GM21717 (cell line): ENCODE measurements at regions not wholly inside any gene's neighbourhood (a gene's known extent, or its start where the extent isn't known, plus 50 kb on each side); places are given as distances from the start of the nearest gene placed in this dataset.
"Not testable (repeated sequence)": the region's sequence is repeated elsewhere in the genome, so short reads cannot be mapped to it uniquely, and the experiment has no call there.

Experiments
- ATAC-seq: cut with Tn5 transposase; IDR thresholded peaks from one replicate; pipeline ENCODE4 v1.9.1; 2021; ENCODE audit warnings: mild to moderate bottlenecking, moderate library complexity; ENCODE audit not compliant: unreplicated experiment

GRCh38 chr12:19763488-19763887 is 324.2 kb downstream of the AEBP2 start:
- no peak for ATAC-seq

DNA sequence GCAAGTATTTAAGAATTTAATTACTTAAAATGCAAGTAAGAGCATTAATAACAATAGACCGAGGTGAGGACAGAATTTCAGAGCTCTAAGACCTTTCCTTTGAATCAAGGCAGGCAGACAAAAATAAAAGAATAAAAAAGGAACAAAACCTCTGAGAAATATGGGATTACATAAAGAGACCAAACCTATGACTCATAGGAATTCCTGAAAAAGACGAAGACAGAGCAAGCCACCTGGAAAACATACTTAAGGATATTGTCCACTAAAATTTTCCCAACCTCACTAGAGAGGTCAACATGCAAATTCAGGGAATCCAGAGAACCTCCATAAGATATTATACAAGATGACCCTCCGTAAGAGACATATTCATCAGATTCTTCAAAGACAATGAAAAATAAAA is 325.1 kb downstream of the AEBP2 start:
- ATAC-seq, result no peak

- no peak for ATAC-seq
These were observed 332.6 kb downstream of the AEBP2 start for GRCh38 chr12:19771858-19772257.

DNA sequence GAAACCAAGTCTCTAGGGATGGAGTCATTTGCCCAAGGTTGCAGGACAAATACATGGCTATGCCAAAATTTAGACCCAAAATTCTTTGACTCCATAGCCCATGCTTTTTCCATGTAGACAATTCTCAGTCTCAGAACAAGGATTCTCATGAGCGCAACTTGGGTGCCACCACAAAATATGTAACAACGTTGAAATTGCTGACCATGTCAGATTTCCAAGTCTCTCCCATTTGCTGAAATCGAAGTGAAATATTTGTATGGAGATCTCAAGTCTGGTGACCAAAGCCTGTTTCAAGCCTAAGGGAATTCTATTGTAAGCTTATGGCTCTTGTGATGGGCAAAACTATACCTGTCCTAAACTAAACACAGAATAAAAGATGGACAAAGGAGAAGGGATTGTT is 333.5 kb downstream of the AEBP2 start:
- ATAC-seq, result no peak

DNA sequence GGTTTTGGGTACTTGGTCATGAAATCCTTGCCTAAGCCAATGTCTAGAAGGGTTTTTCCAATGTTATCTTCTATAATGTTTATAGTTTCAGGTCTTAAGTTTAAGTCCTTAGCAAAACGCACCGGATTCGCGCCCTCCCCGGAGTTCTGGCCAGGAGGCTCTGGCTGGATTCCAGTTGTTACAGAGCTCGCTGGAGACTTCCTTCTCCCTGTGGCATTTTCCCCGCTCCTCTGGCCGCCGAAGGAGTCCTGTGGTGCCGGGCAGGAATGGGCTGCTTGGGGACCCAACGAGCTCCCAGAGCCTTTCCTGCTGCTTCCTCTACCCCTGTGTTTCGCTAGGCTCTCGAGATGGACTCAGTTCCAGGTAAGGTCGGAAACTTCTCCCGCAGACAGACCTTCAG is 335.9 kb downstream of the AEBP2 start:
- ATAC-seq, result no peak

DNA sequence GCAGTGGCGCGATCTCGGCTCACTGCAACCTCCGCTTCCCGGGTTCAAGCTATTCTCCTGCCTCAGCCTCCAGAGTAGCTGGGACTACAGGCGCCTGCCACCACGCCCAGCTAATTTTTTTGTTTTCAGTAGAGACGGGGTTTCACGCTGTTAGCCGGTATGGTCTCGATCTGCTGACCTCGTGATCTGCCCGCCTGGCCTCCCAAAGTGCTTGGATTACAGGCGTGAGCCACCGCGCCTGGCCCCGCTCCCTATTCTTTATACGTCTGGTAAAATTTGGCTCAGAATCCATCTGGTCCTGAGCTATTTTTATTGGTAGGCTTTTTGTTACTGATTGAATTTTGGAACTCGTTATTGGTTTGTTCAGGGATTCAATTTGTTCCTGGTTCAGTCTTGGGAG is 336.7 kb downstream of the AEBP2 start:
- not testable (repeated sequence) for ATAC-seq

DNA sequence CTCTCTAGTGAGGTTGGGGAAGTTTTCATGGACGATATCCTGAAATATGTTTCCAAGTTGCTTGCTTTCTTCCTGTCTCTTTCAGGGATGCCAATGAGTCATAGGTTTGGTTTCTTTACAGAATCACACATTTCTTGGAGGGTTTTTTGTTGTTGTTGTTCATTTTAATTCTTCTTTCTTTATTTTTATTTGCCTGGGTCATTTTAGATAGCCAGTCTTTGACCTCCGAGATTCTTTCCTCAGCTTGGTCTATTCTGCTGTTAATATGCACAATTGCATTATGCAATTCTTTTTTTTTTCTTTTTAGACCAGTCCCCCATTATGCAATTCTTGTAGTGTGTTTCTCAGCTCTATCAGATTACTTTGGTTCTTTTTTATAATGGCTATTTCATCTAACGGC is 338.9 kb downstream of the AEBP2 start:
- no peak for ATAC-seq

GRCh38 chr12:19778797-19779196 is 339.5 kb downstream of the AEBP2 start:
- ATAC-seq, result no peak

- no peak for ATAC-seq
These were observed 340.2 kb downstream of the AEBP2 start for GRCh38 chr12:19779395-19780056.

DNA sequence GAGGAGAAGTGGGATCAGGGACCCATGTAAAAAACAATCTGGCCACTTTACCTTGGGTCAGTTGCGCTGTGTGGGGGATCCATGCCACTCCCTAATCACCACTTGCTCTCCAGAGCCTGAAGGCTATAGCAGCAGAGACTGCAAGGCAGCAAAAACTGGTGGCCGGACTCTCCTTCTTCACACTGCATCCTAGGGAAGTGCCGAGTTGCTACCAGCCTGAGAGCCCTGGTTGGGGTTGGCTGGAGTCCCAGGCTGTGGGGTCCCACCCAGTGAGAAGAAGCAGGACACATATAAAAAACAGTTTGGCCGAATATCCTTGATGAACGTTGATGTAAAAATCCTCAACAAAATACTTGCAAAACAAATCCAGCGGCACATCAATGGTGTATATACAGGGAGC is 341.2 kb downstream of the AEBP2 start:
- no peak for ATAC-seq

DNA sequence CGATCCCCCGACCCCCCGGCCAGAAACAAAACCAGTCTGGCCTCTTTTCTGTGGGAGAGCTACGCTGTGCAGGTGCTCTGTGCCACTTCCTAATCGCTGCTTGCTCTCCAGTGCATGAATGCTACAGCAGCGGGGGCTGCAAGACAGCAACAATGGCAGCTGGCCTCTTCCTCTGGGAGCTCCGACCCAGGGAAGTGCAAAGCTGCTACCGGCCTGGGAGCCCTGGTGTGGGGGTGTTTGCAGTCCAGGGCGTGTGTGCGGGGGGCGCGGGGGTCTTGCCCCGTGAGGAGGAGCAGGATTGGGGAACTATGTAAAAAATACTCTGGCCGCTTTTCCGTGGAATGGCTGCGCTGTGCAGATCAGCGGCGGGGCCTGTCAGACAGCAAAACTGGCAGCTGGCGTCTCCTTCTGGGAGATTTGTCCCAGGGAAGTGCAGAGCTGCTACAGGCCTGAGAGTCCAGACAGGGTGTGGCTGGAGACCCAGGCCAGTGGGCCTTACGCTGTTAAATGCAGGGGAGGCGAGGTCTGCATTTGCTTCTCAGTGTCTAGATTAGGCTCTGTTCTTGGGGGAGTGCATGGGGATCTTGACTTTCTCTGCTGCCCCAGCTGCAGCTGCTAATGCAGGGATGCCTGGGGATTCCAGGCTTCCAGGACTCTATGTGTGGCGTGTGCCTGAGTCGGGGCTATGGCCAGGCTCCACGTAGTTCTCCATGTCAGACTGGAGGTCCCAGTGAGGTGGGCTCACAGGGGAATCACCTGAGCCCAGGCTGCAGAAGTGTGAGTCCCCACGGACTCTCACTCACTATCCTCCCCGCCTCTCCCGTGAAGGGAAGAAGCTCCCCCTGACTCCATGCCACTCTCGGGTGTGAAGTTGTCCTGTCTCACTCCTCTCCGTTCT is 344.5 kb downstream of the AEBP2 start:
- ATAC-seq, result no peak

DNA sequence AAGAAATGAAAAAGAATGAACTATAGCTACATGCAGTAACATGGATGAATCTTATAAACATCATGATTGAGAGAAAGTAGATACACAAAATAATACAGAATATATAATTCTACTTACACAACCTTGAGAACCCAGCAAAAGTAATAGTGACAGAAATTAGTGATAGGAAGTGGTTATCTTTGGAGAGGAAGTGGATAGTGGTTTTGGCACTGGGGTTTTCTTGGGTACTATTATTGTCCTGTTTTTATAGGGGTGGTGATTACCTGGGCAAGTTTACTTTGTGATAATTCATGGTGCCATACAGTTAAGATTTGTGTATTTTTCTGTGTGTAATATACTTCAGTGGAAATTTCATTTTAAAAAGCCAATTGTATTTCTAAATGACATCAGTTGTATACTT is 352.7 kb downstream of the AEBP2 start:
- ATAC-seq, result no peak

GRCh38 chr12:19794116-19794515 is 354.8 kb downstream of the AEBP2 start:
- no peak for ATAC-seq

DNA sequence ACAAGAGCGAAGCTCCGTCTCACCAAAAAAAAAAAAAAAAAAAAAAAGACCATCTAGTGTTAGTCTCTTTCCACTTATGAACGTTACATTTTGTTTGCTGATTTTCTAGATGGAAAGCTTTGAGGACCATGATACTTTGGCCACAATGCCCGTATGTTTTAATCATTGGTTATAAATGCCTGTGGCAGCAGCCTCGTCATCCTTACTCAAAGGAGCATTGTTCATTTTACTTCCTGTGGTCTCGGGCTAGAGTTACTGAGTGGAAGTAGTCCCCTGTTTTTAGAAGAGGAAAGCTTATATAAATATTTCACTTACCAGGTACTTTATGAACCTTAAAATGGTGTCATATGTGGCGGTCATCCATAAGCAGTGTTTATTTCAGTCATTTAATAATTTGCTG is 359.9 kb downstream of the AEBP2 start:
- no peak for ATAC-seq

DNA sequence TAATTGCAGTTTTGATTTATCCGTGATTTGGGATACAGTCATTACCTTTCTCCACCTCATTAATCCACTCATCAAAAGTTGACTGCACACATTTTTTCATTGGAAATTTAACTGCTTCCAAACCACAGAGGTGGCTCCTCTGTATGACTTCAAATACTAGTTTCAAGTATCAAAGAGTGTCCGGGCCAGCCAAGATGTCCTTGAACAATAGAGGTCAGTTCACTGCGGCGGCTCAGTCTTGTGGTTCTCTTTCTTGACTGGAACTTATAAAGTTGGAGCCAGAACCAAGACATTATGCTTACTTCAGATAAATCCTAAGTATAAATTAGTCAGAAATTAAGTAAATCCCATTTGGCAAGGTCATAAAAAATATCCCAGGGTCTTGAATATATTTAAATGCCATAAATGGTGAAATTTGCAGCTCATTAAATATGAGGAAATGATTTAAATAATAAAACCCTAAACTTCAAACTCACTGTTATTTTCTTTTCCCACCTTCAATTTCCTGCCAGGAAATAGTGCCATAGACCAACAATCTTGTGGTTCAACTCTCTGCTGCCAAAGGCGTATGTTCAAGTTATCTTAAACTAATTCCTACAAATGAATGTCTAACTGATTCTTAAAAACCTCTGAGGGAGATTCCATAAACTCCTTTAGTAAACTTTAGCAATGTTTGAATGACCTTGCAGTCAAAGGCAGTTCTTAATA is 360.8 kb downstream of the AEBP2 start:
- no peak for ATAC-seq

- no peak for ATAC-seq
These were observed 361.6 kb downstream of the AEBP2 start for GRCh38 chr12:19800884-19801283.

GRCh38 chr12:19801941-19802340 is 362.6 kb downstream of the AEBP2 start:
- no peak for ATAC-seq

DNA sequence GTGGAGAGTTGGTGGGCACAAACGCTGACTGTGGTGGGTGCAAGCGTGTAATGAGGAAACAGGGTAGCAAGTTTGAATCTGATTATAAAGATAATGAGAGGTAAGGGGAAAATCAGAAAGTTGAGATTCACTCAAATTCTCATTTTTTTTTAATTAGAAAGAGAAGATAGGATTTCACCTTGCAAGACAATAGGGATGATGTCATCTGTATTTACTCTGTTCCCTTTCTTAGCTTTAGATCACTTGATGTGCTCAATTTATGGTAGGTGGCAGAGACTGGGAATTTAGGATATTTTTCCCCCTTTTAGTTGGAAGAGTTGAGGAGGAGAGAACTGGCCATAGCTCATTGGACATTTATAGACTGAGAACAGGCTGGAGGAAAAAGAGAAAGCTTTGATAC is 363.6 kb downstream of the AEBP2 start:
- ATAC-seq, result no peak

DNA sequence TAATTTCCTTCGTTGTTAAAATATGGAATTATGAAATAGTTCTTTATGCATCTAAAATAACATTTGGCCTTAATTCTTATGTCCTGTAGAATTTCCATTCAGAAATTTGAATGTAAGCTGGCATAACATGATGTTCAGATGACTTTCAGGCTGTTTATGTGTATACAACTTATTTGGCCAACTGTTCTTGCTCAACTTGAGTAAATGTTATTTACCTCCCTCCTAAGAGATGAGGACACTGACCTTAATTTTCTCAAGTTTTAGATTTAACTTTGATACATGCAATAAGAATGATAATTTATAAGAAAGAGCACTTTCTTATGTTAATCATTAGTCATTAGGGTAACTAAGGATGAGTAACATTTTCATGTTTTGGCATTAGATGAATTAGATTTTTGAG is 365.4 kb downstream of the AEBP2 start:
- no peak for ATAC-seq

- no peak for ATAC-seq
These were observed 369.1 kb downstream of the AEBP2 start for GRCh38 chr12:19808371-19808770.

- no peak for ATAC-seq
These were observed 370.9 kb downstream of the AEBP2 start for GRCh38 chr12:19810213-19810612.

DNA sequence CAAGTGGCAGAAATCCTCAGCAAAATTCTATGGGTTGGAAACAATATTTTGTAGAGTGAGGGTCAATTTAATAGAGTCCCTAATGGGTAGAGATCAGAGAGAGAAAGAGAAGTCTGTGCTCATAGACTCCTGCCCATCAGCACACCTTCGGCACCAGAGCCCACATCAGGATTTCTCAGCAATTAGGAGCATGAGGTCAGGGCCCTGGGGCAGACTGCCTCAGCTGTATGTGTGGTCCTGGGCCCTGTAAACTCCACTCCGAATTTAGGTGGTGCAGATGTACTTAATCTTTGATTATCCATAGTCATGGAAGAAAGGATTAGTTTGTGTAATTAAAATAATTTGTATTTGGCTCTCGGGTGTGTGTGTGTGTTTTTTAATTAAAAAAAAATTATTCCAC is 372.6 kb downstream of the AEBP2 start:
- ATAC-seq, result no peak
